GM12892 (cell line): ENCODE measurements at regions not wholly inside any gene's neighbourhood (a gene's known extent, or its start where the extent isn't known, plus 50 kb on each side); places are given as distances from the start of the nearest gene placed in this dataset.

ENCODE experiments used
- POLR2A ChIP-seq: IDR thresholded peaks from 2 replicates; pipeline ENCODE4 v1.6.1; 2011; ENCODE audit warnings: low read depth, low read length, control low read depth
- POLR2AphosphoS5 ChIP-seq: IDR thresholded peaks from 2 replicates; pipeline ENCODE4 v1.6.1; 2011; ENCODE audit warnings: low read depth, low read length, control low read depth
- TAF1 ChIP-seq: IDR thresholded peaks from 2 replicates; pipeline ENCODE4 v1.6.1; 2011; ENCODE audit warnings: low read depth, mild to moderate bottlenecking, control low read depth, low read length, borderline replicate concordance

- TF ChIP-seq POLR2A (no peak), POLR2AphosphoS5 (no peak), TAF1 (no peak)
These were observed 728.8 kb downstream of the NR2F2 start for GRCh38 chr15:97059281-97059680.
